Muscle of leg (tissue), 3 donors: ENCODE measurements at regions not wholly inside any gene's neighbourhood (a gene's known extent, or its start where the extent isn't known, plus 50 kb on each side); places are given as distances from the start of the nearest gene placed in this dataset.

ENCODE experiments used
- DNase-seq: peaks from one replicate; pipeline ENCODE4 v3.0.0; 2013
- H3K27ac ChIP-seq: one replicate; pipeline ENCODE4 v1.5.1; 2013; ENCODE audit warnings: mild to moderate bottlenecking, low read length, control low read depth
- H3K27me3 ChIP-seq: one replicate; pipeline ENCODE4 v1.6.1; 2013; ENCODE audit warnings: low read length; ENCODE audit not compliant: control insufficient read depth, insufficient read depth
- H3K36me3 ChIP-seq: one replicate; pipeline ENCODE4 v1.6.1; 2013; ENCODE audit warnings: low read length; ENCODE audit not compliant: control insufficient read depth, insufficient read depth
- H3K4me1 ChIP-seq: one replicate; pipeline ENCODE4 v1.6.1; 2013; ENCODE audit warnings: low read length; ENCODE audit not compliant: control insufficient read depth, insufficient read depth
- H3K4me3 ChIP-seq: one replicate; pipeline ENCODE4 v1.5.1; 2013; ENCODE audit warnings: low read length, control low read depth
- H3K9me3 ChIP-seq: replicated peaks from 2 replicates; pipeline ENCODE4 v1.6.1; 2013; ENCODE audit warnings: low read depth, low read length; ENCODE audit not compliant: control insufficient read depth
- WGBS: methylation state at CpG from one replicate; pipeline ENCODE4 v1.1.5; 2013; ENCODE audit warnings: missing lambda C conversion rate; ENCODE audit not compliant: insufficient coverage; 5-methylcytosine and 5-hydroxymethylcytosine counted together

DNA sequence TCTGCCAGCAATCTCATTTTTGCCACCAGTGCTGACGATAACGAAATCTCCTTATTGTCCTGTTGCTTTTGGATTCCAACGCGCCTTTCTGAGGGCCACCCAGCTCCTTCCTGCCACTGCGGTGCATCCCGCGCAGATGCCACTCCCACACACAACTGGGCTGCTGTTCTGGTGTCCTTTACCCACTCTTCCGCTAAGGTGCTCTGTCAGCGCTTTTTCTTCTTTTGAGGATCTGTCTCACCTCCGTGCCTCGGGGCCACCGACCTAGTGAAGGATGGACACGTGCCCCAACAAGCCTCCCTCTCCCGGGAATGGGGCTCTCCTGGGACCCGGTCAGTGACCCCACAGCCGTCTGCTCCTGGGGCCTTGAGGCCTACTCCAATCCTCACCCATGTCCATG lies 314.3 kb upstream of the COBL start:
- DNase-seq: no peak
- Histone ChIP-seq H3K9me3 (no peaks in the 10 kb centered on the region), H3K27me3 (no peaks in the 10 kb centered on the region), H3K4me3 (no peak overlapping the region), H3K36me3 (no peaks in the 10 kb centered on the region), H3K4me1 (no peaks in the 10 kb centered on the region), H3K27ac (no peak overlapping the region)
- WGBS: 96% methylated on average over 13 of the region's 16 CpGs

DNA sequence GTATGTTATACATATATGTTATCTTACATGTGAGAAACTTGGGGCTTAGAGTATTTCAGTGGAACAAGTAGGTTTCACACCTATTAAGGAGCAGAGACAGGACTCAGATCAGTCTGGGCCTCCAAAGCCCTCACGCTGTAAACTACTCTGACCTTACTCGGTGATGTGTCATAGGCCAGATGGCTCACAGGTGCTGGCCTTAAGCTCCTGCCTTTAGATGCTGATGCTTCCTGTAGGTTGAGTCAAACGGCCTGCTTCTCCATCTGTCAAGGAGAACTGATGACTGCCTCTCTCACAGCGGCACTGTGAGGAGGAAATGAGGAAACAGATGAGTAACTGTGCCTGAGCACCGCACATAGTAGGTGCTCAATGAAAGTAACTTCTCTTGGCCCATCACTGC lies 312.6 kb upstream of the COBL start:
- Histone ChIP-seq H3K36me3 (no peaks in the 10 kb centered on the region), H3K27ac (no peak overlapping the region), H3K27me3 (no peaks in the 10 kb centered on the region), H3K4me3 (no peak overlapping the region), H3K9me3 (no peaks in the 10 kb centered on the region), H3K4me1 (no peaks in the 10 kb centered on the region)
- WGBS: 33% methylated on average over 2 of the region's 5 CpGs
- DNase-seq: no peak

- Histone ChIP-seq H3K4me1 (no peaks in the 10 kb centered on the region), H3K27ac (no peak overlapping the region), H3K9me3 (no peaks in the 10 kb centered on the region), H3K27me3 (peaks cover 3% of the 10 kb centered on the region), H3K4me3 (no peak overlapping the region), H3K36me3 (no peaks in the 10 kb centered on the region)
- no CpG with 5 or more reads among the region's 2 CpGs for WGBS
- DNase-seq: no peak
Measured at GRCh38 chr7:51621956-51622355, 305.3 kb upstream of the COBL start.

DNA sequence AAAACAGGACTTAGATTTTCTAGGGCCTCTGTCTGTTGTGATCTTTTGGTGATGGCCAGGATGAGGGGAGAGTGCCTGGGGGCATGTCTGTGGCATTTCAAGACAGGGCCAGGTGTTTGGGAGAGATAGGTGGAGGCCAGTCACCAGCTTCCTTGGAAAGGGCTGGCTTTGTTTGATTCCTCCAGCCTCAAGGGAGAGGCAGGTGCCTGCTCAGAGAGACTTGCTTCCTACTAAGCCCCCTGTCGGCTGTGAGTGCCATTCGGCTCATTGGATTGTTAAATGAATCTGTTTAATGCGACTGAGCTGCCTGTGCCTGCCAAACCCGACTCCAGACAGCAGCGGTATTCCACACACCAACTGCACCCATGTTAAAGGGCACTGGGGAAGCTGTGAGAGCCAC lies 304.1 kb upstream of the COBL start:
- no peaks in the 10 kb centered on the region for H3K4me1 ChIP-seq
- H3K27ac ChIP-seq: no peak overlapping the region
- H3K36me3 ChIP-seq: no peaks in the 10 kb centered on the region
- no peak overlapping the region for H3K4me3 ChIP-seq
- no peak for DNase-seq
- WGBS: 20% methylated on average over 1 of the region's 5 CpGs
- H3K27me3 ChIP-seq: peaks cover 3% of the 10 kb centered on the region
- no peaks in the 10 kb centered on the region for H3K9me3 ChIP-seq

DNA sequence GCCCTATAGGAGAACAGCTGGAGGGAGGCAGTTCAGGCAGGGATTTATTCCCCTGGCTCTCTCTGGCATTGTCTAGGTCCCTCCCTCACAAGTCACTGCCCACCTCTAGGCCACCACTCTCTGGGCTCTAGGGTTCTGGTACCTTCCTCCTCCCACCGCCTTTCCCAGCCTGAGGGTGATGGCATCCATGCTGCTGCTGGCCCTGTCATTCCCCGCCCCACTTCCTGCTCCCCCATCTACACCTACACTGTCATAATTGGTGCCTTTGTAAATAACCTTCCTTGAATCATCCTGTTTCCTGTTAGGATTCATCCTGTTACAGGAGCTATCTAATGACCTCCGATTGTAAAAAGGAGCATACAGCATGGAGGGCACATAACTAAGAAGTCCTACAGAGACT lies 303.3 kb upstream of the COBL start:
- WGBS: 69% methylated on average over 3 of the region's 3 CpGs
- H3K27me3 ChIP-seq: peaks cover 3% of the 10 kb centered on the region
- H3K27ac ChIP-seq: no peak overlapping the region
- H3K36me3 ChIP-seq: no peaks in the 10 kb centered on the region
- no peaks in the 10 kb centered on the region for H3K4me1 ChIP-seq
- DNase-seq: no peak
- H3K4me3 ChIP-seq: no peak overlapping the region
- H3K9me3 ChIP-seq: no peaks in the 10 kb centered on the region

GRCh38 chr7:51617686-51618085 lies 301.1 kb upstream of the COBL start:
- WGBS: 71% methylated on average over 2 of the region's 5 CpGs
- Histone ChIP-seq H3K9me3 (no peaks in the 10 kb centered on the region), H3K27me3 (peaks cover 3% of the 10 kb centered on the region), H3K4me1 (no peaks in the 10 kb centered on the region), H3K4me3 (no peak overlapping the region), H3K27ac (no peak overlapping the region), H3K36me3 (no peaks in the 10 kb centered on the region)
- DNase-seq: no peak

- Histone ChIP-seq H3K4me1 (no peaks in the 10 kb centered on the region), H3K27me3 (no peaks in the 10 kb centered on the region), H3K36me3 (no peaks in the 10 kb centered on the region), H3K9me3 (no peaks in the 10 kb centered on the region), H3K27ac (no peak overlapping the region), H3K4me3 (no peak overlapping the region)
- peak; percentile 48 for DNase-seq
- 52% methylated on average over 4 of the region's 6 CpGs for WGBS
Measured at GRCh38 chr7:51613911-51614357, 297.3 kb upstream of the COBL start.

- H3K27ac ChIP-seq: no peak overlapping the region
- H3K9me3 ChIP-seq: no peaks in the 10 kb centered on the region
- no peak overlapping the region for H3K4me3 ChIP-seq
- no CpG with 5 or more reads among the region's 1 CpG for WGBS
- H3K36me3 ChIP-seq: no peaks in the 10 kb centered on the region
- no peaks in the 10 kb centered on the region for H3K27me3 ChIP-seq
- no peaks in the 10 kb centered on the region for H3K4me1 ChIP-seq
- peak; percentile 41 for DNase-seq
Measured at GRCh38 chr7:51611937-51612336, 295.3 kb upstream of the COBL start.

GRCh38 chr7:51607447-51607846 lies 290.8 kb upstream of the COBL start:
- Histone ChIP-seq H3K36me3 (no peaks in the 10 kb centered on the region), H3K4me1 (no peaks in the 10 kb centered on the region), H3K9me3 (no peaks in the 10 kb centered on the region), H3K27ac (no peak overlapping the region), H3K4me3 (no peak overlapping the region), H3K27me3 (no peaks in the 10 kb centered on the region)
- no peak for DNase-seq
- WGBS: 62% methylated on average over 10 of the region's 11 CpGs

- H3K27me3 ChIP-seq: no peaks in the 10 kb centered on the region
- WGBS: 72% methylated on average over 3 of the region's 17 CpGs
- H3K4me3 ChIP-seq: no peak overlapping the region
- DNase-seq: no peak
- no peaks in the 10 kb centered on the region for H3K36me3 ChIP-seq
- H3K9me3 ChIP-seq: no peaks in the 10 kb centered on the region
- H3K27ac ChIP-seq: no peak overlapping the region
- H3K4me1 ChIP-seq: no peaks in the 10 kb centered on the region
Measured at GRCh38 chr7:51606601-51607154, 290.1 kb upstream of the COBL start.

GRCh38 chr7:51602376-51602775 lies 285.8 kb upstream of the COBL start:
- Histone ChIP-seq H3K9me3 (no peaks in the 10 kb centered on the region), H3K4me1 (no peaks in the 10 kb centered on the region), H3K4me3 (no peak overlapping the region), H3K27me3 (no peaks in the 10 kb centered on the region), H3K36me3 (no peaks in the 10 kb centered on the region), H3K27ac (no peak overlapping the region)
- DNase-seq: no peak
- WGBS: 83% methylated on average over 1 of the region's 2 CpGs
